Hepatocyte (in vitro differentiated cells): ENCODE measurements at regions not wholly inside any gene's neighbourhood (a gene's known extent, or its start where the extent isn't known, plus 50 kb on each side); places are given as distances from the start of the nearest gene placed in this dataset.

ENCODE experiments used
- CTCF ChIP-seq: fragments of 200-600 bp; sonication (generic); IDR thresholded peaks from 2 replicates; pipeline ENCODE4 v1.5.1; 2016; ENCODE audit warnings: antibody characterized with exemption, mild to moderate bottlenecking; ENCODE audit not compliant: poor library complexity
- EZH2 ChIP-seq: fragments of 200-600 bp; sonication (generic); IDR thresholded peaks from 2 replicates; pipeline ENCODE4 v1.6.1; 2016; ENCODE audit warnings: antibody characterized with exemption, mild to moderate bottlenecking, borderline replicate concordance

GRCh38 chr3:34019158-34019557 lies 220.7 kb downstream of the PDCD6IP start:
- TF ChIP-seq CTCF = no peak
- no peak for TF ChIP-seq EZH2
